Prostate gland (tissue), 2 donors: ENCODE measurements at regions not wholly inside any gene's neighbourhood (a gene's known extent, or its start where the extent isn't known, plus 50 kb on each side); places are given as distances from the start of the nearest gene placed in this dataset.

ENCODE experiments used
- POLR2AphosphoS5 ChIP-seq: sonication (generic); formaldehyde crosslinking; IDR thresholded peaks from one replicate; pipeline ENCODE4 v1.6.1; 2017; ENCODE audit warnings: antibody characterized with exemption
- TF ChIP-seq, protein P1 (sequence below), 4 experiments: fragments of 200-600 bp in 2 of 4; fragments of 450-650 bp in 2 of 4; sonication (generic) in 2 of 4; IDR thresholded peaks; 1 replicate in 3 of 4; 2 replicates in 1 of 4; pipeline ENCODE4 v1.5.1; 2016 to 2019; ENCODE audit warnings: antibody characterized with exemption in 4 of 4, mild to moderate bottlenecking in 2 of 4, moderate library complexity in 2 of 4

DNA sequence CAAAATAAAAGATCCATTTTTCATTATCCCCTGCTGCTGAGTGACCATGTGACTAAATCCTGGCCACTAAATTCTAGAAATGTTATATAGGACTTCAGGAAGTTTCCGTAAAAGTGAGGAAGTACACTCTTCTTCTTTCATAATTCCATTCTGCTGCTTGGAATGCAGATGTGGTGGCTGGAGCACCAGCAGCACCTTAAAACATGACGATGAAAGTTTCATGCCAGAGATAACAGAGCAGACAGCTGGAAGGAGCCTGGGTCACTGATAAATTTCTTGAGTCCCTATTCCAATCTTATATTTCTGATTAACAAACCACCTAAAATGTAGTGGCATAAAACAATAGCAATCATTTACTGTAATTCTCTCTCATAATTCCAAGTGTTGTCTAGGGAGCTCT is 238.7 kb downstream of the TBL1XR1 start:
- TF ChIP-seq, protein P1, sequence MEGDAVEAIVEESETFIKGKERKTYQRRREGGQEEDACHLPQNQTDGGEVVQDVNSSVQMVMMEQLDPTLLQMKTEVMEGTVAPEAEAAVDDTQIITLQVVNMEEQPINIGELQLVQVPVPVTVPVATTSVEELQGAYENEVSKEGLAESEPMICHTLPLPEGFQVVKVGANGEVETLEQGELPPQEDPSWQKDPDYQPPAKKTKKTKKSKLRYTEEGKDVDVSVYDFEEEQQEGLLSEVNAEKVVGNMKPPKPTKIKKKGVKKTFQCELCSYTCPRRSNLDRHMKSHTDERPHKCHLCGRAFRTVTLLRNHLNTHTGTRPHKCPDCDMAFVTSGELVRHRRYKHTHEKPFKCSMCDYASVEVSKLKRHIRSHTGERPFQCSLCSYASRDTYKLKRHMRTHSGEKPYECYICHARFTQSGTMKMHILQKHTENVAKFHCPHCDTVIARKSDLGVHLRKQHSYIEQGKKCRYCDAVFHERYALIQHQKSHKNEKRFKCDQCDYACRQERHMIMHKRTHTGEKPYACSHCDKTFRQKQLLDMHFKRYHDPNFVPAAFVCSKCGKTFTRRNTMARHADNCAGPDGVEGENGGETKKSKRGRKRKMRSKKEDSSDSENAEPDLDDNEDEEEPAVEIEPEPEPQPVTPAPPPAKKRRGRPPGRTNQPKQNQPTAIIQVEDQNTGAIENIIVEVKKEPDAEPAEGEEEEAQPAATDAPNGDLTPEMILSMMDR (IDR thresholded peaks at IDR 0.05): no peak
- TF ChIP-seq POLR2AphosphoS5: no peak
